GM20000 (cell line): ENCODE measurements at regions not wholly inside any gene's neighbourhood (a gene's known extent, or its start where the extent isn't known, plus 50 kb on each side); places are given as distances from the start of the nearest gene placed in this dataset.

Source experiments
- DNase-seq: peaks from one replicate; pipeline ENCODE4 v3.0.0; 2012; ENCODE audit warnings: low spot score
- CTCF ChIP-seq: IDR thresholded peaks from 2 replicates; pipeline ENCODE4 v1.5.1; 2012; ENCODE audit warnings: mild to moderate bottlenecking, control low read depth; ENCODE audit errors: extremely low read depth, missing control alignments

GRCh38 chr2:186255823-186256222 is 230.2 kb upstream of the ZC3H15 start:
- DNase-seq: no peak
- TF ChIP-seq CTCF: no peak

DNA sequence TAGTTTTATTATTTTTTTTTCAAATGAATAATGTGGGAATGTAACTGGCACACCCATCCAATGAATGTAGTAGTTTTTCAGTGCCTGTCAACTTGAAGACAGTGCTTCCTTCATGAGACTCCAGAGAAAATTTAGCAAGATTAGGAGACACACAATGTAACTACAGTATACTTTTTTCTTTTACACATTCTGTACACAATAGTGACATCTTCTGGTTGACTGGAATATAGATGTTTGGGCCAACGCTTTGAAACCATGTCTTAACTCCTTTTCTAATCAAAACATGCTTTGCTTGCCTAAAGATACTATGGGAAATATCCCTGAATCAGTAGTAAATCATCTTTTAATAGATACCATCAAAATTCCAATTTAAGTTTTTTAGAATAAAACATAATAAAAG is 229.5 kb upstream of the ZC3H15 start:
- DNase-seq: peak; percentile 18
- no peak for TF ChIP-seq CTCF

GRCh38 chr2:186263673-186264250 is 222.3 kb upstream of the ZC3H15 start:
- TF ChIP-seq CTCF: no peak

GRCh38 chr2:186269536-186269935 is 216.5 kb upstream of the ZC3H15 start:
- TF ChIP-seq CTCF: no peak
- no peak for DNase-seq

More at GRCh38 chr2:186263673-186264250, 222.3 kb upstream of the ZC3H15 start:
- DNase-seq: no peak

- no peak for DNase-seq
- TF ChIP-seq CTCF: no peak
Measured at GRCh38 chr2:186273953-186274352, 212.1 kb upstream of the ZC3H15 start.

GRCh38 chr2:186274936-186275575 is 211.0 kb upstream of the ZC3H15 start:
- no peak for DNase-seq
- TF ChIP-seq CTCF: no peak

DNA sequence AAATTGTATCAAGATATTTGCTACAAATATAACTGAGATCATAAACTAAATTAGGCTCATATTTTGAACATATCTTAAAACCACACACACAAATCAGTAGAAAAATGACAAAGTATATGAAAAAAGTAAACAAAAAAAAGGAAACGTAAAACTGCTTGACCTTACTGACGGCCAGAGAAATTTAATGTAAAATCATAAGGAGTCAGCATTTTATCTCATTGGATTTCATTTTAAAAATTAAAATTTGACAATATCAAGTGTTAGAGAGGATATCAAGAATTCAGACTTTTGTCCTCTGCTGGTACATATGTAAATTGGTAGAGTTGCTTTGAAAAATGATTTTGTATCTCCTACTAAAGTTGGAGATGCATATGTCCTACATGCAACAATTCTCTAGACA is 209.2 kb upstream of the ZC3H15 start:
- no peak for DNase-seq
- TF ChIP-seq CTCF: no peak
